Testis (tissue), 2 donors: ENCODE measurements at regions not wholly inside any gene's neighbourhood (a gene's known extent, or its start where the extent isn't known, plus 50 kb on each side); places are given as distances from the start of the nearest gene placed in this dataset.

ENCODE experiments used
- DNase-seq: peaks from one replicate; pipeline ENCODE4 v3.0.0-alpha.2; 2019
- H3K27ac ChIP-seq, 2 donors: fragments of 200-600 bp; sonication (generic); one replicate each; pipeline ENCODE4 v1.5.1; 2019
- H3K27me3 ChIP-seq: fragments of 200-600 bp; sonication (generic); one replicate; pipeline ENCODE4 v1.5.1; 2019
- H3K36me3 ChIP-seq: fragments of 200-600 bp; sonication (generic); one replicate; pipeline ENCODE4 v1.5.1; 2017; ENCODE audit warnings: low read depth; ENCODE audit errors: missing control alignments
- H3K4me1 ChIP-seq: fragments of 200-600 bp; sonication (generic); one replicate; pipeline ENCODE4 v1.5.1; 2019
- H3K4me3 ChIP-seq, 2 donors: fragments of 200-600 bp; sonication (generic); one replicate each; pipeline ENCODE4 v1.5.1; 2017 to 2019
- H3K9me3 ChIP-seq: fragments of 200-600 bp; sonication (generic); one replicate; pipeline ENCODE4 v1.5.1; 2017
- POLR2A ChIP-seq: fragments of 450-650 bp; IDR thresholded peaks from one replicate; pipeline ENCODE4 v1.6.1; 2017; ENCODE audit warnings: antibody characterized with exemption, mild to moderate bottlenecking, moderate library complexity
- WGBS, 2 donors: methylation state at CpG; one replicate each; pipeline ENCODE4 v1.1.5; 2018; 5-methylcytosine and 5-hydroxymethylcytosine counted together
- intact Hi-C: fragments of 100-400 bp; cut with DNase I; formaldehyde crosslinking; loops from one replicate; pipeline ENCODE4 v1.15.1; 2023; ENCODE audit warnings: low total_unique reads
- TF ChIP-seq, protein P1 (sequence below), 3 experiments: fragments of 450-650 bp in 2 of 3; fragments of 200-600 bp in 1 of 3; sonication (generic) in 1 of 3; IDR thresholded peaks; one replicate each; pipeline ENCODE4 v1.5.1; 2016 to 2019; ENCODE audit warnings: antibody characterized with exemption in 3 of 3, mild to moderate bottlenecking in 2 of 3, moderate library complexity in 1 of 3

DNA sequence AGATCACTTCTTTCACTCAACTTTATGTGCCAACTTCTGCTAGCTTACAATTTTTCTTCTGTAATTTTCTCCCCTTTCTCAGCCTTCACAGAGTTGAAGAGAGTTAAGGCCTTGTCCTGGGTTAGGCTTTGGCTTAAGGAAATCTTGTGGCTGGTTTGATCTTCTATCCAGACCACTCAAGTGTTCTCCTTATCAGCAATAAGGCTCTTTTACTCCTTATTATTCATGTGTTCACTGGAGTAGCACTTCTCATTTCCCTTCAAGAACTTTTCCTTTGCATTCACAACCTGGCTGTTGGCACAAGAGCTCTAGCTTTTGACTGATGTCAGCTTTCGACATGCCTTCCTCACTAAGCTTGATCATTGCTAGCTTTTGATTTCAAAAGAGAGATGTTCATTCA, 86.9 kb upstream of the ALDH1B1 start:
- TF ChIP-seq, protein P1, sequence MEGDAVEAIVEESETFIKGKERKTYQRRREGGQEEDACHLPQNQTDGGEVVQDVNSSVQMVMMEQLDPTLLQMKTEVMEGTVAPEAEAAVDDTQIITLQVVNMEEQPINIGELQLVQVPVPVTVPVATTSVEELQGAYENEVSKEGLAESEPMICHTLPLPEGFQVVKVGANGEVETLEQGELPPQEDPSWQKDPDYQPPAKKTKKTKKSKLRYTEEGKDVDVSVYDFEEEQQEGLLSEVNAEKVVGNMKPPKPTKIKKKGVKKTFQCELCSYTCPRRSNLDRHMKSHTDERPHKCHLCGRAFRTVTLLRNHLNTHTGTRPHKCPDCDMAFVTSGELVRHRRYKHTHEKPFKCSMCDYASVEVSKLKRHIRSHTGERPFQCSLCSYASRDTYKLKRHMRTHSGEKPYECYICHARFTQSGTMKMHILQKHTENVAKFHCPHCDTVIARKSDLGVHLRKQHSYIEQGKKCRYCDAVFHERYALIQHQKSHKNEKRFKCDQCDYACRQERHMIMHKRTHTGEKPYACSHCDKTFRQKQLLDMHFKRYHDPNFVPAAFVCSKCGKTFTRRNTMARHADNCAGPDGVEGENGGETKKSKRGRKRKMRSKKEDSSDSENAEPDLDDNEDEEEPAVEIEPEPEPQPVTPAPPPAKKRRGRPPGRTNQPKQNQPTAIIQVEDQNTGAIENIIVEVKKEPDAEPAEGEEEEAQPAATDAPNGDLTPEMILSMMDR (IDR thresholded peaks at IDR 0.05): no peak
- no peak for TF ChIP-seq POLR2A
- no peaks in the 10 kb centered on the region for H3K36me3 ChIP-seq
- no peak for DNase-seq
- intact Hi-C loops: no loop called here
- no peak overlapping the region for H3K4me3 ChIP-seq
- H3K27me3 ChIP-seq: no peaks in the 10 kb centered on the region
- WGBS, 2 donors: 100% methylated on average over 1 of the region's 1 CpG
- no peaks in the 10 kb centered on the region for H3K4me1 ChIP-seq
- no peak overlapping the region for H3K27ac ChIP-seq
- no peaks in the 10 kb centered on the region for H3K9me3 ChIP-seq

GRCh38 chr9:38301376-38302106, 91.0 kb upstream of the ALDH1B1 start:
- TF ChIP-seq, protein P1 (IDR thresholded peaks at IDR 0.05): no peak
- no peak for TF ChIP-seq POLR2A
- no peaks in the 10 kb centered on the region for H3K36me3 ChIP-seq
- WGBS, 2 donors: 91 to 95% methylated on average over 7 of the region's 7 CpGs
- no peaks in the 10 kb centered on the region for H3K4me1 ChIP-seq
- no peaks in the 10 kb centered on the region for H3K27me3 ChIP-seq
- H3K9me3 ChIP-seq: no peaks in the 10 kb centered on the region
- no peak overlapping the region for H3K27ac ChIP-seq
- intact Hi-C loops: no loop called here
- H3K4me3 ChIP-seq: no peak overlapping the region
- no peak for DNase-seq

- Histone ChIP-seq H3K4me3 (no peak overlapping the region), H3K9me3 (no peaks in the 10 kb centered on the region), H3K4me1 (no peaks in the 10 kb centered on the region), H3K27me3 (no peaks in the 10 kb centered on the region), H3K27ac (no peak overlapping the region), H3K36me3 (no peaks in the 10 kb centered on the region)
- no peak for DNase-seq
- TF ChIP-seq POLR2A: no peak
- TF ChIP-seq, protein P1 (IDR thresholded peaks at IDR 0.05): no peak
- 87 to 89% methylated on average over 3 of the region's 3 CpGs for WGBS, 2 donors
- intact Hi-C loops: no loop called here
Measured at GRCh38 chr9:38299856-38300255, 92.6 kb upstream of the ALDH1B1 start.

GRCh38 chr9:38298904-38299303, 93.6 kb upstream of the ALDH1B1 start:
- no peak for TF ChIP-seq POLR2A
- TF ChIP-seq, protein P1 (IDR thresholded peaks at IDR 0.05): no peak
- no peak for DNase-seq
- Histone ChIP-seq H3K4me1 (peaks cover 5% of the 10 kb centered on the region), H3K9me3 (no peaks in the 10 kb centered on the region), H3K27me3 (no peaks in the 10 kb centered on the region), H3K36me3 (no peaks in the 10 kb centered on the region), H3K4me3 (no peak overlapping the region), H3K27ac (no peak overlapping the region)
- 91 to 93% methylated on average over 3 of the region's 3 CpGs for WGBS, 2 donors
- intact Hi-C loops: no loop called here

DNA sequence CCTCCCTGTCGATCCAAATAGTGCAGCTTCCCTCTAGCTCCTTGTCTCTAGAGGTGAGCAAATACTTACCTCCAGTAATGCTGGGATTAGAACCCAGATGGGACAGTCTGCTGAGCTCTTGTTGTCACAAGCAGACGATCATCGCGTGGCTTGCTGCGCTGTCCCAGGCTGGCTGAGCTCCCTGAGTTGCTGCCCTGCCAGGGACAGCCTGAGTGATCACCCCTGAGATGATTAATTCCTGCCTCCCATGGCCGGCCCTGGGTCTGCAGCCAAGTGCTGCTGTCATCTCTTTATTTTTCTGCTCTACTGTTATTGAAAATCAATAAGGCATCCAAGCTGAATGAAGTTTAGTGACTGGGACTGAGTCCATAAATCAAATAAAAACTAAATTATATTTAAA, 94.0 kb upstream of the ALDH1B1 start:
- no peaks in the 10 kb centered on the region for H3K9me3 ChIP-seq

More for the DNA sequence above, 94.0 kb upstream of the ALDH1B1 start:
- Histone ChIP-seq H3K27me3 (no peaks in the 10 kb centered on the region), H3K36me3 (no peaks in the 10 kb centered on the region), H3K27ac (no peak overlapping the region), H3K4me3 (no peak overlapping the region), H3K4me1 (peaks cover 5% of the 10 kb centered on the region)
- WGBS, 2 donors: 80 to 85% methylated on average over 4 to 6 of the region's 6 CpGs
- TF ChIP-seq, protein P1 (IDR thresholded peaks at IDR 0.05): no peak
- TF ChIP-seq POLR2A: no peak
- intact Hi-C loops: no loop called here
- DNase-seq: no peak
